Neural cell (in vitro differentiated cells): ENCODE measurements at regions not wholly inside any gene's neighbourhood (a gene's known extent, or its start where the extent isn't known, plus 50 kb on each side); places are given as distances from the start of the nearest gene placed in this dataset.

Source experiments
- EP300 ChIP-seq: fragments of 450-650 bp; conservative IDR thresholded peaks from 2 replicates; pipeline ENCODE4 v1.6.1; 2014; ENCODE audit warnings: antibody characterized with exemption, mild to moderate bottlenecking, moderate library complexity; ENCODE audit not compliant: poor library complexity, severe bottlenecking
- EZH2 ChIP-seq: fragments of 200-600, 300-800 bp; shearing (Covaris generic), sonication (generic); IDR thresholded peaks from 2 replicates; pipeline ENCODE4 v1.6.1; 2014; ENCODE audit warnings: antibody characterized with exemption, low read length, borderline replicate concordance, mild to moderate bottlenecking; ENCODE audit not compliant: insufficient read depth, poor library complexity, severe bottlenecking
- MXI1 ChIP-seq: fragments of 450-650 bp; conservative IDR thresholded peaks from 2 replicates; pipeline ENCODE4 v1.6.1; 2014; ENCODE audit warnings: antibody characterized with exemption, mild to moderate bottlenecking; ENCODE audit not compliant: poor library complexity, severe bottlenecking
- POLR2AphosphoS5 ChIP-seq: IDR thresholded peaks from 2 replicates; pipeline ENCODE4 v1.6.1; 2012
- SMC3 ChIP-seq: fragments of 450-650 bp; conservative IDR thresholded peaks from 2 replicates; pipeline ENCODE4 v1.6.1; 2014; ENCODE audit warnings: antibody characterized with exemption, mild to moderate bottlenecking, moderate library complexity; ENCODE audit not compliant: poor library complexity
- TAF1 ChIP-seq: IDR thresholded peaks from 2 replicates; pipeline ENCODE4 v1.6.1; 2012; ENCODE audit warnings: low read depth
- TF ChIP-seq, protein P1 (sequence below): fragments of 450-650 bp; IDR thresholded peaks from 2 replicates; pipeline ENCODE4 v1.5.1; 2014; ENCODE audit warnings: antibody characterized with exemption, mild to moderate bottlenecking, moderate library complexity; ENCODE audit not compliant: poor library complexity, severe bottlenecking
- TF ChIP-seq, protein P2 (sequence below): IDR thresholded peaks from 2 replicates; pipeline ENCODE4 v1.6.1; 2012; ENCODE audit warnings: borderline replicate concordance

DNA sequence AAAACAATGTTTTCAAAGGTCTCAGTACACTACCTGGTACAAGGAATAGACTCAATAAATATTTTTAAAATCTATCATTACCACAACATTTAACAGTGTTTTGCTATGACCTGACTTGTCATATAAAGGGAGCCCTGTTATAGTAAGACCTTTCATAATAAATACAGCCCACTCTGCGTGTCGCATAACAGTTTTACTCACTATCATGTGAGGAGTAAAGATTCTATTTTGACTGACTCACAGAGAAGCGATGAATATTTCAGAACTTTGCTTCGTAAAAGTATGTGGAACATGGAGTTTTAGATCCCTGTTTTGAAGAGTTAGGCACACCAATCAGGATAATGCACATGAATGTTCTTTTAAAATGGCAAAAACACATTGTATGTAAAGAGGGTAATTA is 531.2 kb downstream of the KCNA4 start:
- TF ChIP-seq, protein P1, sequence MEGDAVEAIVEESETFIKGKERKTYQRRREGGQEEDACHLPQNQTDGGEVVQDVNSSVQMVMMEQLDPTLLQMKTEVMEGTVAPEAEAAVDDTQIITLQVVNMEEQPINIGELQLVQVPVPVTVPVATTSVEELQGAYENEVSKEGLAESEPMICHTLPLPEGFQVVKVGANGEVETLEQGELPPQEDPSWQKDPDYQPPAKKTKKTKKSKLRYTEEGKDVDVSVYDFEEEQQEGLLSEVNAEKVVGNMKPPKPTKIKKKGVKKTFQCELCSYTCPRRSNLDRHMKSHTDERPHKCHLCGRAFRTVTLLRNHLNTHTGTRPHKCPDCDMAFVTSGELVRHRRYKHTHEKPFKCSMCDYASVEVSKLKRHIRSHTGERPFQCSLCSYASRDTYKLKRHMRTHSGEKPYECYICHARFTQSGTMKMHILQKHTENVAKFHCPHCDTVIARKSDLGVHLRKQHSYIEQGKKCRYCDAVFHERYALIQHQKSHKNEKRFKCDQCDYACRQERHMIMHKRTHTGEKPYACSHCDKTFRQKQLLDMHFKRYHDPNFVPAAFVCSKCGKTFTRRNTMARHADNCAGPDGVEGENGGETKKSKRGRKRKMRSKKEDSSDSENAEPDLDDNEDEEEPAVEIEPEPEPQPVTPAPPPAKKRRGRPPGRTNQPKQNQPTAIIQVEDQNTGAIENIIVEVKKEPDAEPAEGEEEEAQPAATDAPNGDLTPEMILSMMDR, result no peak
- TF ChIP-seq, protein P2, sequence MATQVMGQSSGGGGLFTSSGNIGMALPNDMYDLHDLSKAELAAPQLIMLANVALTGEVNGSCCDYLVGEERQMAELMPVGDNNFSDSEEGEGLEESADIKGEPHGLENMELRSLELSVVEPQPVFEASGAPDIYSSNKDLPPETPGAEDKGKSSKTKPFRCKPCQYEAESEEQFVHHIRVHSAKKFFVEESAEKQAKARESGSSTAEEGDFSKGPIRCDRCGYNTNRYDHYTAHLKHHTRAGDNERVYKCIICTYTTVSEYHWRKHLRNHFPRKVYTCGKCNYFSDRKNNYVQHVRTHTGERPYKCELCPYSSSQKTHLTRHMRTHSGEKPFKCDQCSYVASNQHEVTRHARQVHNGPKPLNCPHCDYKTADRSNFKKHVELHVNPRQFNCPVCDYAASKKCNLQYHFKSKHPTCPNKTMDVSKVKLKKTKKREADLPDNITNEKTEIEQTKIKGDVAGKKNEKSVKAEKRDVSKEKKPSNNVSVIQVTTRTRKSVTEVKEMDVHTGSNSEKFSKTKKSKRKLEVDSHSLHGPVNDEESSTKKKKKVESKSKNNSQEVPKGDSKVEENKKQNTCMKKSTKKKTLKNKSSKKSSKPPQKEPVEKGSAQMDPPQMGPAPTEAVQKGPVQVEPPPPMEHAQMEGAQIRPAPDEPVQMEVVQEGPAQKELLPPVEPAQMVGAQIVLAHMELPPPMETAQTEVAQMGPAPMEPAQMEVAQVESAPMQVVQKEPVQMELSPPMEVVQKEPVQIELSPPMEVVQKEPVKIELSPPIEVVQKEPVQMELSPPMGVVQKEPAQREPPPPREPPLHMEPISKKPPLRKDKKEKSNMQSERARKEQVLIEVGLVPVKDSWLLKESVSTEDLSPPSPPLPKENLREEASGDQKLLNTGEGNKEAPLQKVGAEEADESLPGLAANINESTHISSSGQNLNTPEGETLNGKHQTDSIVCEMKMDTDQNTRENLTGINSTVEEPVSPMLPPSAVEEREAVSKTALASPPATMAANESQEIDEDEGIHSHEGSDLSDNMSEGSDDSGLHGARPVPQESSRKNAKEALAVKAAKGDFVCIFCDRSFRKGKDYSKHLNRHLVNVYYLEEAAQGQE, result no peak
- TF ChIP-seq TAF1 (no peak), POLR2AphosphoS5 (no peak), EP300 (no peak), EZH2 (no peak), SMC3 (no peak), MXI1 (no peak)
